KMS-11 (cell line): ENCODE measurements at regions not wholly inside any gene's neighbourhood (a gene's known extent, or its start where the extent isn't known, plus 50 kb on each side); places are given as distances from the start of the nearest gene placed in this dataset.

Experiments
- H2AFZ ChIP-seq: fragments of 200-600 bp; sonication (generic); 2 replicates; pipeline ENCODE4 v1.6.1; 2016; ENCODE audit warnings: antibody characterized with exemption, mixed run types, low read depth
- H3K27ac ChIP-seq: fragments of 200-600 bp; sonication (generic); 2 replicates; pipeline ENCODE4 v1.6.1; 2016; ENCODE audit warnings: mild to moderate bottlenecking, mixed run types
- H3K27me3 ChIP-seq: fragments of 200-600 bp; sonication (generic); 2 replicates; pipeline ENCODE4 v1.6.1; 2017; ENCODE audit warnings: mild to moderate bottlenecking, low read depth, mixed run types, moderate library complexity; ENCODE audit not compliant: insufficient read depth
- H3K36me3 ChIP-seq: fragments of 200-600 bp; sonication (generic); 2 replicates; pipeline ENCODE4 v1.6.1; 2017; ENCODE audit warnings: mild to moderate bottlenecking, mixed run types; ENCODE audit not compliant: insufficient read depth
- H3K4me1 ChIP-seq: fragments of 200-600 bp; sonication (generic); 2 replicates; pipeline ENCODE4 v1.6.1; 2016; ENCODE audit warnings: mild to moderate bottlenecking, low read depth, mixed run types; ENCODE audit not compliant: poor library complexity, severe bottlenecking
- H3K4me2 ChIP-seq: fragments of 200-600 bp; sonication (generic); 2 replicates; pipeline ENCODE4 v1.7.0; 2016; ENCODE audit warnings: mild to moderate bottlenecking, mixed run types
- H3K4me3 ChIP-seq: fragments of 200-600 bp; sonication (generic); IDR thresholded peaks from 2 replicates; pipeline ENCODE4 v1.6.1; 2017; ENCODE audit warnings: low read depth, low read length, mixed read lengths; ENCODE audit not compliant: insufficient read depth
- H3K79me2 ChIP-seq: fragments of 200-600 bp; sonication (generic); 2 replicates; pipeline ENCODE4 v1.6.1; 2016; ENCODE audit warnings: low read depth, mixed run types; ENCODE audit not compliant: insufficient read depth
- H3K9ac ChIP-seq: fragments of 200-600 bp; sonication (generic); 2 replicates; pipeline ENCODE4 v1.6.1; 2016; ENCODE audit warnings: mild to moderate bottlenecking, mixed run types
- H4K20me1 ChIP-seq: fragments of 200-600 bp; sonication (generic); 2 replicates; pipeline ENCODE4 v1.6.1; 2016; ENCODE audit warnings: mild to moderate bottlenecking, mixed run types; ENCODE audit not compliant: insufficient read depth
- CTCF ChIP-seq: fragments of 200-600 bp; sonication (generic); conservative IDR thresholded peaks from 2 replicates; pipeline ENCODE4 v1.6.1; 2017; ENCODE audit warnings: low read depth, mild to moderate bottlenecking, antibody characterized with exemption, low read length, moderate library complexity, mixed read lengths

- H3K4me2 ChIP-seq: no peak overlapping the region
- no peak overlapping the region for H2AFZ ChIP-seq
- H3K79me2 ChIP-seq: no peaks in the 10 kb centered on the region
- H4K20me1 ChIP-seq: no peaks in the 10 kb centered on the region
- no peak overlapping the region for H3K4me3 ChIP-seq
- no peaks in the 10 kb centered on the region for H3K4me1 ChIP-seq
- H3K27me3 ChIP-seq: no peaks in the 10 kb centered on the region
- H3K9ac ChIP-seq: no peak overlapping the region
- no peak overlapping the region for H3K27ac ChIP-seq
- no peaks in the 10 kb centered on the region for H3K36me3 ChIP-seq
- no peak for TF ChIP-seq CTCF
Observed at GRCh38 chr19:27911122-27911898, 1301.6 kb downstream of the UQCRFS1 start.

- no peaks in the 10 kb centered on the region for H4K20me1 ChIP-seq
- no peaks in the 10 kb centered on the region for H3K4me1 ChIP-seq
- no peak overlapping the region for H3K4me2 ChIP-seq
- H3K4me3 ChIP-seq: no peak overlapping the region
- TF ChIP-seq CTCF: no peak
- no peak overlapping the region for H3K27ac ChIP-seq
- no peak overlapping the region for H2AFZ ChIP-seq
- no peak overlapping the region for H3K9ac ChIP-seq
- no peaks in the 10 kb centered on the region for H3K27me3 ChIP-seq
- no peaks in the 10 kb centered on the region for H3K79me2 ChIP-seq
- no peaks in the 10 kb centered on the region for H3K36me3 ChIP-seq
Observed at GRCh38 chr19:27909861-27910260, 1303.1 kb downstream of the UQCRFS1 start.

GRCh38 chr19:27909185-27909840 lies 1303.6 kb downstream of the UQCRFS1 start:
- H3K4me2 ChIP-seq: no peak overlapping the region
- H3K36me3 ChIP-seq: no peaks in the 10 kb centered on the region
- H3K27me3 ChIP-seq: no peaks in the 10 kb centered on the region
- no peak overlapping the region for H3K9ac ChIP-seq
- no peaks in the 10 kb centered on the region for H3K4me1 ChIP-seq
- no peak overlapping the region for H2AFZ ChIP-seq
- no peaks in the 10 kb centered on the region for H4K20me1 ChIP-seq
- TF ChIP-seq CTCF: no peak
- H3K27ac ChIP-seq: no peak overlapping the region
- H3K79me2 ChIP-seq: no peaks in the 10 kb centered on the region
- no peak overlapping the region for H3K4me3 ChIP-seq

GRCh38 chr19:27906081-27906480 lies 1306.9 kb downstream of the UQCRFS1 start:
- Histone ChIP-seq H3K79me2 (no peaks in the 10 kb centered on the region), H3K27ac (no peak overlapping the region), H3K4me3 (no peak overlapping the region), H3K27me3 (no peaks in the 10 kb centered on the region), H3K36me3 (no peaks in the 10 kb centered on the region), H3K9ac (no peak overlapping the region), H3K4me2 (no peak overlapping the region), H3K4me1 (no peaks in the 10 kb centered on the region), H2AFZ (no peak overlapping the region), H4K20me1 (no peaks in the 10 kb centered on the region)
- TF ChIP-seq CTCF: no peak
